HG02798 (cell line): ENCODE measurements at regions not wholly inside any gene's neighbourhood (a gene's known extent, or its start where the extent isn't known, plus 50 kb on each side); places are given as distances from the start of the nearest gene placed in this dataset.
"Not testable (repeated sequence)": the region's sequence is repeated elsewhere in the genome, so short reads cannot be mapped to it uniquely, and the experiment has no call there.

ENCODE experiments used
- ATAC-seq: cut with Tn5 transposase; IDR thresholded peaks from one replicate; pipeline ENCODE4 v1.9.1; 2021; ENCODE audit warnings: mild to moderate bottlenecking; ENCODE audit not compliant: unreplicated experiment, poor library complexity

GRCh38 chr10:87416892-87417291 lies 59.3 kb downstream of the NUTM2D start:
- ATAC-seq = not testable (repeated sequence)

GRCh38 chr10:87422641-87423040 lies 65.1 kb downstream of the NUTM2D start:
- ATAC-seq = not testable (repeated sequence)

GRCh38 chr10:87424697-87425373 lies 67.3 kb downstream of the NUTM2D start:
- not testable (repeated sequence) for ATAC-seq

DNA sequence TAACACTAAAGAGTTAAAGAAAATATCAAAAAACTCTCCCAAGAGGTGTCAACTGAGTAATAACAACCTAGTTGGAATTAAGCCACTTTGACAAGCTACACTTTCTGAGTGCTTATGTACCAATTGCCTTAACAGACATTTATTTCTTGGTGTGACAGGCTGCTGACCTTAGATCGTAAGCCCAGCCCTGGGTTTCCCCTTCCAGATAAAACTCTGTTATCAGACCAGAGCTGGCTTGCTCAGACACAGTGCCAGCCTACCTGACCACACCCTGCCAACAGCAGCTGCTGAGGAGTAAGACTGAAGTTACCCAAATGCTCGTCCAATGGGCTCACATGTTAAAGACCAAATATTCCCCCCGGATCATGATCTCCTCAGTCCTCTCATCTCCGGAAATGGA lies 70.9 kb upstream of the MINPP1 start:
- not testable (repeated sequence) for ATAC-seq

DNA sequence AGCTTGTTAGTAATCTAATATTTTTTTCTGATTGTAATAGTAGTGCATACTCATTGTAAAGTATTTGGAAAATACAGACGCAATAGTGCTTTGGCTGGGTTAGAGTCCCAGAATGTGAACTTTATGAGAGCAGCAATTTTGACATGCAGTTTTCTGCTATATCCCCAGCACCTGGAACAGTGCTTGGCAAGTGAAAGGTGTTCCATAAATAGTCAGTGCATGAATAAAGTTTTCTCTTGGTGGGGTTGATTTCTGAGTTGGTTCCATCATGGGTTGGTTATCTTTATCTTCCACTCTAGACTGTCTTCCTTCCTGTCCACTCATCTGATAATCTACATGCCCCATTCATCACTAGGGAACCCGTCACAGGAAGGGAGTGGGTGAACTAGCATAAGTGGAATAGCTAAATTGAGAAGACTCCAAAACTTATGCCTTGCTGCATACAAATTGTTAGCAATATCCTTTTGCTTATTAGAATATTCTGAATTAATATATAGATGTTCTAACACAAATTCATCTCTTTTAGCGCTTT lies 69.3 kb upstream of the MINPP1 start:
- ATAC-seq = not testable (repeated sequence)

- ATAC-seq = peak; percentile 92
Measured at GRCh38 chr10:87436104-87436503, 68.6 kb upstream of the MINPP1 start.

- ATAC-seq = not testable (repeated sequence)
Measured at GRCh38 chr10:87437450-87437849, 67.2 kb upstream of the MINPP1 start.
